GM21717 (cell line): ENCODE measurements at regions not wholly inside any gene's neighbourhood (a gene's known extent, or its start where the extent isn't known, plus 50 kb on each side); places are given as distances from the start of the nearest gene placed in this dataset.

Experiments
- ATAC-seq: cut with Tn5 transposase; IDR thresholded peaks from one replicate; pipeline ENCODE4 v1.9.1; 2021; ENCODE audit warnings: mild to moderate bottlenecking, moderate library complexity; ENCODE audit not compliant: unreplicated experiment

- no peak for ATAC-seq
These were observed 602.4 kb upstream of the CDH18 start for GRCh38 chr5:20590356-20590755.

GRCh38 chr5:20575571-20575970, 587.6 kb upstream of the CDH18 start:
- ATAC-seq: no peak

- ATAC-seq: no peak
These were observed 586.6 kb upstream of the CDH18 start for GRCh38 chr5:20574576-20574975.

- peak; percentile 59 for ATAC-seq
These were observed 584.6 kb upstream of the CDH18 start for GRCh38 chr5:20572614-20573013.

GRCh38 chr5:20570486-20570885, 582.5 kb upstream of the CDH18 start:
- ATAC-seq: no peak

- ATAC-seq: no peak
These were observed 574.5 kb upstream of the CDH18 start for GRCh38 chr5:20562544-20562943.

GRCh38 chr5:20559845-20560244, 571.8 kb upstream of the CDH18 start:
- ATAC-seq: no peak

GRCh38 chr5:20556115-20556763, 568.2 kb upstream of the CDH18 start:
- ATAC-seq: no peak

- no peak for ATAC-seq
These were observed 567.0 kb upstream of the CDH18 start for GRCh38 chr5:20555034-20555433.

- no peak for ATAC-seq
These were observed 566.0 kb upstream of the CDH18 start for GRCh38 chr5:20554001-20554400.

GRCh38 chr5:20537911-20538703, 550.1 kb upstream of the CDH18 start:
- ATAC-seq: no peak

GRCh38 chr5:20536813-20537212, 548.8 kb upstream of the CDH18 start:
- no peak for ATAC-seq

GRCh38 chr5:20536341-20536740, 548.3 kb upstream of the CDH18 start:
- ATAC-seq: no peak

- ATAC-seq: no peak
These were observed 540.5 kb upstream of the CDH18 start for GRCh38 chr5:20528471-20528870.

- no peak for ATAC-seq
These were observed 537.1 kb upstream of the CDH18 start for GRCh38 chr5:20524991-20525529.

GRCh38 chr5:20522905-20523482, 535.0 kb upstream of the CDH18 start:
- no peak for ATAC-seq

GRCh38 chr5:20515606-20516005, 527.6 kb upstream of the CDH18 start:
- ATAC-seq: no peak

- no peak for ATAC-seq
These were observed 526.1 kb upstream of the CDH18 start for GRCh38 chr5:20514145-20514544.

- no peak for ATAC-seq
These were observed 512.5 kb upstream of the CDH18 start for GRCh38 chr5:20500546-20500945.

GRCh38 chr5:20498926-20499325, 510.9 kb upstream of the CDH18 start:
- no peak for ATAC-seq

GRCh38 chr5:20498102-20498501, 510.1 kb upstream of the CDH18 start:
- no peak for ATAC-seq

- no peak for ATAC-seq
These were observed 509.4 kb upstream of the CDH18 start for GRCh38 chr5:20497356-20497755.
